NB4 (cell line): ENCODE measurements at regions not wholly inside any gene's neighbourhood (a gene's known extent, or its start where the extent isn't known, plus 50 kb on each side); places are given as distances from the start of the nearest gene placed in this dataset.
A peak's percentile ranks its signal among the peaks of the same experiment; 100 is the strongest.

ENCODE experiments used
- DNase-seq: peaks from one replicate; pipeline ENCODE4 v3.0.0; 2010; ENCODE audit warnings: low read depth
- H3K4me3 ChIP-seq: one replicate; pipeline ENCODE4 v1.5.1; 2011; ENCODE audit warnings: mild to moderate bottlenecking, low read depth, low read length, moderate library complexity
- CTCF ChIP-seq: IDR thresholded peaks from one replicate; pipeline ENCODE4 v1.5.1; 2012; ENCODE audit warnings: low read depth, low read length
- MAX ChIP-seq: IDR thresholded peaks from 2 replicates; pipeline ENCODE4 v1.6.1; 2011; ENCODE audit warnings: low read depth, low read length
- MYC ChIP-seq: IDR thresholded peaks from 2 replicates; pipeline ENCODE4 v1.6.1; 2011; ENCODE audit warnings: low read depth, low read length
- POLR2A ChIP-seq: IDR thresholded peaks from 2 replicates; pipeline ENCODE4 v1.6.1; 2011; ENCODE audit warnings: mild to moderate bottlenecking; ENCODE audit not compliant: insufficient read length; ENCODE audit errors: extremely low read depth

GRCh38 chr14:53430870-53431269, 277.7 kb upstream of the DDHD1 start:
- no peak overlapping the region for H3K4me3 ChIP-seq
- TF ChIP-seq MAX (no peak), CTCF (no peak), MYC (no peak), POLR2A (no peak)
- no peak for DNase-seq

- peak; percentile 53 for TF ChIP-seq CTCF
- no peak for TF ChIP-seq POLR2A
- DNase-seq: peak; percentile 9
- H3K4me3 ChIP-seq: no peak overlapping the region
These were observed 259.9 kb upstream of the DDHD1 start for GRCh38 chr14:53412819-53413675.

DNA sequence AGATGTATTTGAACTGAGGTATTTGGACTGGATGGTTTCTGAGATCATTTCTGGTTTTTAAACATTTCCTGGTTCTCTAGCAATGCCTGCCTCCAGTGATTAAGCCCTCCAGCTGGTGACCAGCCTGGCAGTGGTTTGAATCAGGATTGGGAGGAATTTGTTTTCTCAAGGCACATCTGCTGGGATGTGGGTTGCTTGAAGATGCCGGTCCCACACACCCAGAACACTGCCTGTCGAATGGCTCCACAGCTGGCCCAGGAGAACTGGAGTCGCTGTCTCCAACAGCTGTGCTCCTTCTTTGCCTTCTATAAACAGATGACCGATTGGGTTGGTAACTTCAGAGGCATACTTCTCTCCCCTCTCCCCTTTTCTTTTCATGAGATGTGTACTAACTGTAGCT, 258.0 kb upstream of the DDHD1 start:
- no peak for TF ChIP-seq MAX
- no peak for TF ChIP-seq MYC
- TF ChIP-seq CTCF: no peak
- no peak for TF ChIP-seq POLR2A
- no peak for DNase-seq

DNA sequence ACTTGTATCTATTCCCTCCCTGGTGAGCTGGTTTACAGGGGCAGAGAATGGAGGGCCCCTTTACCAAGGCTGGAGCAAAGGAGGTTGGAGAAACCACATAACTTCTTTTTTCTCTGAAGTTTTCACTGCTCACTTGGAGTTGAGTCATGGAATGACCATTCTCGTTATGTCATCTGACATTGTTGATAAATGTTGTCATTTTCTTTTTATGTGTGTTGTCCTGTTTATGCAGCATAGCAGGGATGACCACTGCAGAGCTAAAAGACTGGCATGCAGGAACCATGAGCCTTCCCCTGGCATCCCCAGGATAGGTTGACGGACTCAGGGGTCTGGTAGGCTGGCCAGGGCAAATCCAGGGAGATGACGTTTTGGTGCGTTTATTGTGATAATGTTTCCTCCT, 256.8 kb upstream of the DDHD1 start:
- TF ChIP-seq MYC (no peak), POLR2A (no peak), MAX (no peak), CTCF (no peak)
- no peak for DNase-seq
- H3K4me3 ChIP-seq: no peak overlapping the region

More for the DNA sequence above, 258.0 kb upstream of the DDHD1 start:
- H3K4me3 ChIP-seq: no peak overlapping the region

DNA sequence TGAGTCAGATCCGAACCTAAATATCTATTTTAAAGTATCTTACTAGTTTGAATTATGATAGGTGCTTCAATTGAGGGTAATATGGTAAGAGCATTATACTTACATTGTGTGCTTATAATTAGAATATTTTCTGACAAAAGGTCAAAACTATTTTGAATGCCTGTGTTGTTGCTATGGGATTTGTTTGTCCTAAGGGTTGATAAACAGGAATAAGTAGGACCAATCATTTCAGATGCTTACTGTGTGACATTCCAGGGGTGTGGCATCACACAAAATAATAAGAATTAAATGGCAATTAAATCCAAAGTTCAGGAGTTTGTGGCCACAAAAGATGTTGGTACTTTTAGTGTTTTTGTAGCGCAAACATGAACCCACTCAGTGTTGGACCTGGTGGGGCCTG, 256.2 kb upstream of the DDHD1 start:
- no peak for DNase-seq
- no peak overlapping the region for H3K4me3 ChIP-seq
- no peak for TF ChIP-seq POLR2A
- no peak for TF ChIP-seq CTCF
- TF ChIP-seq MAX: no peak
- TF ChIP-seq MYC: no peak
